Gastrocnemius medialis (tissue), 4 donors: ENCODE measurements at regions not wholly inside any gene's neighbourhood (a gene's known extent, or its start where the extent isn't known, plus 50 kb on each side); places are given as distances from the start of the nearest gene placed in this dataset.

Source experiments
- POLR2A ChIP-seq, 2 donors: fragments of 450-650 bp; IDR thresholded peaks; one replicate each; pipeline ENCODE4 v1.6.1; 2017; ENCODE audit warnings: antibody characterized with exemption in 2 of 2, mild to moderate bottlenecking in 2 of 2, moderate library complexity in 2 of 2
- TF ChIP-seq, protein P1 (sequence below), 5 experiments: fragments of 450-650 bp in 3 of 5; fragments of 200-600 bp in 2 of 5; sonication (generic) in 2 of 5; IDR thresholded peaks in 4 of 5; conservative IDR thresholded peaks in 1 of 5; 1 replicate in 4 of 5; 2 replicates in 1 of 5; pipeline ENCODE4 v1.5.1; 2016 to 2019; ENCODE audit warnings: antibody characterized with exemption in 5 of 5, mild to moderate bottlenecking in 3 of 5, moderate library complexity in 3 of 5

DNA sequence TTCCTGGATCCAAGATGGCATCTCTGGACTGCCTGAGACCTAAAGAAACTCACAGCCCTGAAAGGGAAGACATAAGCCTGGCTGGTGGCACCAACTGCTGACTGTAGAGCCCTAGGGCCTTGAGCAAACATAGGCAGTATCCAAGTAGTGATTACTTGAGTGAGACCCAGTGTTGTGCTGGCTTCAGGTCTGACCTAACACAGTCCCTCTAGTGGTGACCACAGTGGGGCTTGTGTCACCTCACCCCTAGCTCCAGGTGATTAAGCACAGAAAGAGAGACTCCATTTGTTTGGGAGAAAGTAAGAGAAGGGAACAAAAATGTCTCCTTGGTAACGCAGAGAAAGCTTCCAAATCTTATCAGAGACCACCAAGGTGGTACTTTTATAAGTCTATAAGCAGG, 496.3 kb upstream of the HTR2C start:
- TF ChIP-seq, protein P1, sequence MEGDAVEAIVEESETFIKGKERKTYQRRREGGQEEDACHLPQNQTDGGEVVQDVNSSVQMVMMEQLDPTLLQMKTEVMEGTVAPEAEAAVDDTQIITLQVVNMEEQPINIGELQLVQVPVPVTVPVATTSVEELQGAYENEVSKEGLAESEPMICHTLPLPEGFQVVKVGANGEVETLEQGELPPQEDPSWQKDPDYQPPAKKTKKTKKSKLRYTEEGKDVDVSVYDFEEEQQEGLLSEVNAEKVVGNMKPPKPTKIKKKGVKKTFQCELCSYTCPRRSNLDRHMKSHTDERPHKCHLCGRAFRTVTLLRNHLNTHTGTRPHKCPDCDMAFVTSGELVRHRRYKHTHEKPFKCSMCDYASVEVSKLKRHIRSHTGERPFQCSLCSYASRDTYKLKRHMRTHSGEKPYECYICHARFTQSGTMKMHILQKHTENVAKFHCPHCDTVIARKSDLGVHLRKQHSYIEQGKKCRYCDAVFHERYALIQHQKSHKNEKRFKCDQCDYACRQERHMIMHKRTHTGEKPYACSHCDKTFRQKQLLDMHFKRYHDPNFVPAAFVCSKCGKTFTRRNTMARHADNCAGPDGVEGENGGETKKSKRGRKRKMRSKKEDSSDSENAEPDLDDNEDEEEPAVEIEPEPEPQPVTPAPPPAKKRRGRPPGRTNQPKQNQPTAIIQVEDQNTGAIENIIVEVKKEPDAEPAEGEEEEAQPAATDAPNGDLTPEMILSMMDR (IDR thresholded peaks at IDR 0.05 in 4 of 5, conservative IDR thresholded peaks at IDR 0.05 in 1 of 5): no peak
- no peak for TF ChIP-seq POLR2A (IDR thresholded peaks at IDR 0.05)
